GF-D8 (cell line): ENCODE measurements at regions not wholly inside any gene's neighbourhood (a gene's known extent, or its start where the extent isn't known, plus 50 kb on each side); places are given as distances from the start of the nearest gene placed in this dataset.

Experiments used
- DNase-seq: peaks from one replicate; lab custom pipeline; 2025; lab: John Stamatoyannopoulos, UW

GRCh38 chr6:133185731-133186130 lies 55.4 kb upstream of the EYA4 start:
- DNase-seq = no peak

- no peak for DNase-seq
Observed at GRCh38 chr6:133187114-133187513, 54.0 kb upstream of the EYA4 start.

GRCh38 chr6:133187657-133188453 lies 53.3 kb upstream of the EYA4 start:
- no peak for DNase-seq

GRCh38 chr6:133190912-133191311 lies 50.2 kb upstream of the EYA4 start:
- DNase-seq = no peak

GRCh38 chr6:133191323-133191722 lies 49.8 kb upstream of the EYA4 start:
- no peak for DNase-seq
